Left lung (tissue), 4 donors: ENCODE measurements at regions not wholly inside any gene's neighbourhood (a gene's known extent, or its start where the extent isn't known, plus 50 kb on each side); places are given as distances from the start of the nearest gene placed in this dataset.

Experiments
- ATAC-seq: fragments of 200-7000 bp; cut with Tn5 transposase; one replicate; pipeline ENCODE4 v1.9.1; 2020; ENCODE audit warnings: moderate library complexity
- DNase-seq, 4 donors: peaks; one replicate each; pipeline ENCODE4 v3.0.0-alpha.2; 2013 to 2020
- H3K27ac ChIP-seq, 2 donors: fragments of 200-600 bp; sonication (generic) in 1 of 2; one replicate each; pipeline versions ENCODE4 v1.5.0 to v1.8.0; 2020 to 2021
- H3K27me3 ChIP-seq, 2 donors: fragments of 200-600 bp; sonication (generic) in 1 of 2; one replicate each; pipeline versions ENCODE4 v1.5.0 to v1.8.0; 2020 to 2021
- H3K36me3 ChIP-seq, 2 donors: fragments of 200-600 bp; sonication (generic) in 1 of 2; one replicate each; pipeline versions ENCODE4 v1.5.0 to v1.8.0; 2020 to 2021
- H3K4me1 ChIP-seq, 2 donors: fragments of 200-600 bp; one replicate each; pipeline ENCODE4 v1.8.0; 2021
- H3K4me3 ChIP-seq, 2 donors: fragments of 200-600 bp; sonication (generic) in 1 of 2; one replicate each; pipeline versions ENCODE4 v1.5.0 to v1.8.0; 2020 to 2021; ENCODE audit warnings: mild to moderate bottlenecking in 1 of 2
- H3K9me3 ChIP-seq, 2 donors: fragments of 200-600 bp; sonication (generic) in 1 of 2; one replicate each; pipeline versions ENCODE4 v1.5.0 to v1.8.0; 2020 to 2021
- intact Hi-C, 2 donors: fragments of 100-400 bp; cut with DNase I; formaldehyde crosslinking; loops; one replicate each; pipeline versions ENCODE4 v1.11.2 to v1.14.2; 2022
- TF ChIP-seq, protein P1 (sequence below), 2 donors: fragments of 200-600 bp; sonication (generic) in 1 of 2; IDR thresholded peaks; one replicate each; pipeline versions ENCODE4 v1.5.0 to v1.8.0; 2021; ENCODE audit warnings: antibody characterized with exemption in 2 of 2
- donor health status: DM: no; HTN: yes; CAD: no.
- donor health status: DM: no; HTN: no; CAD: no.

DNA sequence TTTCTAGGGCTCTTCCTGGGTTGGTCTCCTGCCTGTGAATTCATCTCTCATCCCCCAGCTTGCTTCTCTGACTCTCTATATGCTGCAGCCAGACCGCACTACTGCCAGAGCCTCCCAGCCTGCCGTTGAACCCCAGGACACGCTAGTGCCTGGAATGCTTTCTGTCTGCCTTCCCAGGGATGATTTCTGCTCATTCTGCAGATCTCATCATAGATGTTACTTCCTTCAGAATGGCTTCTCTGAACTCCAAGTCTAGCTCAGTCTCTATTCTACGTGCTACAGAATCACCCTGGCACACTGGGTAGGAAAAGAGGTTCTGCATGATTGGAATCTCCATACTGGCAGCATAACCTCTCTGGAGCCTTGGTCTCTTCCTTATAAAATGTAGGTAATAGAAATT lies 94.8 kb upstream of the RAB12 start:
- ATAC-seq: no peak
- H3K27me3 ChIP-seq: no peaks in the 10 kb centered on the region
- H3K4me1 ChIP-seq: no peaks in the 10 kb centered on the region
- H3K4me3 ChIP-seq: no peak overlapping the region
- no peaks in the 10 kb centered on the region for H3K9me3 ChIP-seq
- intact Hi-C loops: no loop called here
- DNase-seq: no peak
- TF ChIP-seq, protein P1, sequence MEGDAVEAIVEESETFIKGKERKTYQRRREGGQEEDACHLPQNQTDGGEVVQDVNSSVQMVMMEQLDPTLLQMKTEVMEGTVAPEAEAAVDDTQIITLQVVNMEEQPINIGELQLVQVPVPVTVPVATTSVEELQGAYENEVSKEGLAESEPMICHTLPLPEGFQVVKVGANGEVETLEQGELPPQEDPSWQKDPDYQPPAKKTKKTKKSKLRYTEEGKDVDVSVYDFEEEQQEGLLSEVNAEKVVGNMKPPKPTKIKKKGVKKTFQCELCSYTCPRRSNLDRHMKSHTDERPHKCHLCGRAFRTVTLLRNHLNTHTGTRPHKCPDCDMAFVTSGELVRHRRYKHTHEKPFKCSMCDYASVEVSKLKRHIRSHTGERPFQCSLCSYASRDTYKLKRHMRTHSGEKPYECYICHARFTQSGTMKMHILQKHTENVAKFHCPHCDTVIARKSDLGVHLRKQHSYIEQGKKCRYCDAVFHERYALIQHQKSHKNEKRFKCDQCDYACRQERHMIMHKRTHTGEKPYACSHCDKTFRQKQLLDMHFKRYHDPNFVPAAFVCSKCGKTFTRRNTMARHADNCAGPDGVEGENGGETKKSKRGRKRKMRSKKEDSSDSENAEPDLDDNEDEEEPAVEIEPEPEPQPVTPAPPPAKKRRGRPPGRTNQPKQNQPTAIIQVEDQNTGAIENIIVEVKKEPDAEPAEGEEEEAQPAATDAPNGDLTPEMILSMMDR (IDR thresholded peaks at IDR 0.05): no peak
- H3K36me3 ChIP-seq: no peaks in the 10 kb centered on the region
- no peak overlapping the region for H3K27ac ChIP-seq

DNA sequence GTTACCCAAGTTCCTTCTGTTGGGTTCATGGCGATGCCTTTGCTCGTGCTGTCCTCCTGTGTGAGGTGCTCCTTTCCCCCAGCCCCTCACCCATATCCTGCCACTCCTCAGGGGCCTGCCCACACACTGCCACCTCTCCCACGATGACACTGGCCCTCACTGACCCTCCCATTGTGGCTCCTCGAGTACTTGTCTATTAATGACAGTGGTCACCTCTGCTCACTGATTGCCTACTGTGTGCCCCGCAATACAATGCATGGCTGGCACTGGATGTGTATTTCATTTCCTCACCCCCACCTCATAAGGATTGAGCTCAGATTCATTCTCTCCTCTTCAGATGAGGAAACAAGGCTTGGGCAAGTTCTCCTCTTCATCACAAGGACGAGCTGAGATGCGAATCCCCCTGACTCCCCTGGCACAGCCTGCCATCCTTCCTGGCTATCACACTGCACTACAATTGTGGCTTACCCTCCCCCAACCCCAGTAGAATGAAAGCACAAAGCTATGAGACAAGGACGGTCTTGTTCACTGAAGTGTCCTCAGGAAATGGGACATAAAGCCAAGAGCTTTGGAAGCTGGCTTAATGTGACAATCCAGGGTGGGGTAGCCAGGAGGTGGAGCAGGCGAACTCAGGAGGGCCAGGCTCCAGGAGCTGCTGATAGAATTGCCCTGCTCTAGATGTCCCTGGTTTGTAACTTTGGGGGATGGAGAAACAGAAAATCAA lies 93.9 kb upstream of the RAB12 start:
- Histone ChIP-seq H3K4me3 (no peak overlapping the region), H3K27ac (no peak overlapping the region), H3K36me3 (no peaks in the 10 kb centered on the region), H3K4me1 (no peaks in the 10 kb centered on the region), H3K27me3 (no peaks in the 10 kb centered on the region), H3K9me3 (no peaks in the 10 kb centered on the region)
- intact Hi-C loops: no loop called here
- ATAC-seq (no peak), DNase-seq (no peak)
- TF ChIP-seq, protein P1 (IDR thresholded peaks at IDR 0.05): no peak

DNA sequence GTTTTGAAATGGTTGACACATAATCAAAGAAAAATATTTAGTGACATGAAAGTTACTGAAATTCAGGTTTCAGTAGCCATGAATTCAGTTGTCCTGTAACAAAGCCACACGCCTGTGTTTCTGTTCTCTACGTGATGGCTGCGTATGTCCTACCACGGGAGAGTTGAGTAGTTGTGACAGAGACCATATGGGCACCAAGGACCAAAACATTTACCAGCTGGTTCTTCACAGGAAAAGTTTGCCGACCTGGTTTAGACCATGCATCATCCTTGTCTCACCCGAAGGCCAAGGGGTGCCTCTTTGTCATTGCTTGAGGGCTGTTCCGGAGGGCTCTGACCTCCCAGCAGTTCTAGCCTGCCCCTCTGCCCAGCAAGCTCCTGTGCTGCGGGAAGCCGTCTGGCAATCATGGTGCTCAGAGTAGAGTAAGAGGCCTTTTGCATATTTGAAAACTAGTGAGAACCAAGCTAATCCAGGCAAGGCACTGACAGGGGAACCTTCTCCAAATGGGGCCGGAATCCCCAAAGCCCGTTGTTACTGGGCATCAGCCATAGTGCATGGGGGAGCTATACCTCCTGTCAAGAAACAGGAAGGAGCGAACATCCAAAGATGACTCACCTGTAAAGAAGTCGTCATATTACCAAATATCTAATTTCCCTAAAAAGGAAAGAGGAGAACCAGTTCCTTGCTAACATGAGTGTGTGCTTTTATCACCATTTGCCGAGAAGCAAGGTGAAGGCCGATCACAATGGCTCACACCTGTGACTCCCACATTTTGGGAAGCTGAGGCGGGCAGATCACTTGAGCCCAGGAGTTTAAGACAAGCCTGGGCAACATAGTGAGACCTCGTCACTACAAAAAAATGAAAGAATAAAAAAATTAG lies 92.6 kb upstream of the RAB12 start:
- H3K27me3 ChIP-seq: no peaks in the 10 kb centered on the region
- ATAC-seq (no peak), DNase-seq (no peak)
- no peaks in the 10 kb centered on the region for H3K4me1 ChIP-seq
- intact Hi-C loops: no loop called here
- no peak overlapping the region for H3K27ac ChIP-seq
- TF ChIP-seq, protein P1 (IDR thresholded peaks at IDR 0.05): no peak
- H3K9me3 ChIP-seq: peaks cover 0 to 5% of the 10 kb centered on the region in 2 donors
- no peaks in the 10 kb centered on the region for H3K36me3 ChIP-seq
- no peak overlapping the region for H3K4me3 ChIP-seq

DNA sequence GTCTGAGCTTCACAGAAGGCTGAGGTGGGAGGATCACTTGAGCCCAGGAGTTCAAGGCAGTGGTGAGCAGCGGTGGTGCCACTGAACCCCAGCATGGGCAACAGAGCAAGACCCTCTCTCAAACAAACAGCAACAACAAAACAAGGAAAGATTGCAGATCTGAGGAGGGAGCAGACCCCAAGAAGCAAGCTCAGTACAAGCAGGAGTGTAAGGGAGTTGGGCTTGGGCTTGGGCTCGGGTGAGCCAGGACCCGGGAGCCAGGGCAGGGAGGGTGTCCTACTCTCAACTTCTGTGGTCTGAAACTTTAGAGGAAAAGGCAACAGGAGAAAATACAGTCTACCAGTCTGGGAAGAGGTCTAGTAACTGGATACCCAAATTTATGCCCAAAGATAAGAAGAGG lies 92.0 kb upstream of the RAB12 start:
- intact Hi-C loops: no loop called here
- Histone ChIP-seq H3K4me3 (no peak overlapping the region), H3K27me3 (no peaks in the 10 kb centered on the region), H3K4me1 (no peaks in the 10 kb centered on the region), H3K9me3 (peaks cover 0 to 5% of the 10 kb centered on the region in 2 donors), H3K36me3 (no peaks in the 10 kb centered on the region), H3K27ac (no peak overlapping the region)
- ATAC-seq (no peak), DNase-seq (no peak)
- TF ChIP-seq, protein P1 (IDR thresholded peaks at IDR 0.05): no peak

DNA sequence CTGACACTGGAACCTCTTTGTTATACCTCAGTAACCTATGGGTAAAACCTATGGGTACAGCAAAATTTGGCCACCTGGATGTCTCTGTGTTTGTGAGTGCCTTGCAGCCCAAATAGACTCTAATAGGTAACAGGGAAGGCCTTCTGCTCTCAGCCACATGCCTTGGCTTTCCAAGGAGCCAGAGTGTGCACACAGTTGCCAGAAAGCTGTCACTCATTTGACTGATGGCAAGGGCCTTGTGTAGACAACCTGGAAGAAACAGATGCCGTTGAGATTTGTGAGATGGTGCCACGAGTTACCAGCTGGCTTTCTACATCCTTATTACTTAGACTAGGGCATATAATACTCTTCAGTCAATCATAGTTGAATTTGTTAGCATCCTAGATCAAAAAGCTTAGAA lies 90.1 kb upstream of the RAB12 start:
- H3K4me1 ChIP-seq: no peaks in the 10 kb centered on the region
- DNase-seq: no peak
- no peak overlapping the region for H3K4me3 ChIP-seq
- TF ChIP-seq, protein P1 (IDR thresholded peaks at IDR 0.05): no peak
- no peak for ATAC-seq
- H3K36me3 ChIP-seq: no peaks in the 10 kb centered on the region
- H3K9me3 ChIP-seq: peaks cover 0 to 5% of the 10 kb centered on the region in 2 donors
- no peak overlapping the region for H3K27ac ChIP-seq
- peaks cover 0 to 6% of the 10 kb centered on the region in 2 donors for H3K27me3 ChIP-seq
- intact Hi-C loops: no loop called here
